A673 (cell line): ENCODE measurements at regions not wholly inside any gene's neighbourhood (a gene's known extent, or its start where the extent isn't known, plus 50 kb on each side); places are given as distances from the start of the nearest gene placed in this dataset.
"Not testable (repeated sequence)": the region's sequence is repeated elsewhere in the genome, so short reads cannot be mapped to it uniquely, and the experiment has no call there.

Experiments used
- BruUV-seq: library from RNA; stranded (reverse); fragments of 400-500 nt; replicated peaks from 2 replicates; lab custom pipeline; 2021; lab: Mats Ljungman, UMichigan
- CTCF ChIA-PET: fragments of 300-600 bp; sonication (Branson Sonifier 250); formaldehyde crosslinking; loops from one replicate; lab custom pipeline; 2022; ENCODE audit warnings: antibody characterized with exemption; lab: Charles Lee
- POLR2A ChIA-PET: fragments of 300-600 bp; sonication (Branson Sonifier 250); formaldehyde crosslinking; loops from one replicate; lab custom pipeline; 2022; ENCODE audit warnings: antibody characterized with exemption; ENCODE audit not compliant: low non-redundant PET; lab: Charles Lee
- DNase-seq: peaks from one replicate; pipeline ENCODE4 v3.0.0-alpha.2; 2015; ENCODE audit warnings: low spot score
- H3K27ac ChIP-seq: fragments of 200-600 bp; sonication (generic); 2 replicates; pipeline ENCODE4 v1.5.1; 2016; ENCODE audit warnings: mixed run types, low read depth, mild to moderate bottlenecking, mixed read lengths, antibody characterized with exemption, low read length; ENCODE audit not compliant: poor library complexity, severe bottlenecking
- H3K27me3 ChIP-seq: fragments of 200-600 bp; sonication (generic); replicated peaks from 2 replicates; pipeline ENCODE4 v1.6.1; 2017; ENCODE audit warnings: mixed run types, low read depth, mild to moderate bottlenecking, mixed read lengths, antibody characterized with exemption, low read length; ENCODE audit not compliant: insufficient read depth, poor library complexity
- H3K36me3 ChIP-seq: fragments of 200-600 bp; sonication (generic); 2 replicates; pipeline ENCODE4 v1.6.1; 2016; ENCODE audit warnings: mixed run types, mild to moderate bottlenecking, mixed read lengths, antibody characterized with exemption, low read length; ENCODE audit not compliant: insufficient read depth, poor library complexity, severe bottlenecking
- H3K4me1 ChIP-seq: fragments of 200-600 bp; sonication (generic); 2 replicates; pipeline ENCODE4 v1.6.1; 2017; ENCODE audit warnings: mixed run types, mild to moderate bottlenecking, mixed read lengths, antibody characterized with exemption, low read length; ENCODE audit not compliant: insufficient read depth, poor library complexity, severe bottlenecking
- H3K4me3 ChIP-seq: fragments of 200-600 bp; sonication (generic); 2 replicates; pipeline ENCODE4 v1.5.1; 2016; ENCODE audit warnings: low read depth, mixed run types, mild to moderate bottlenecking, mixed read lengths, low read length; ENCODE audit not compliant: poor library complexity, severe bottlenecking
- H3K9me3 ChIP-seq: fragments of 200-600 bp; sonication (generic); 2 replicates; pipeline ENCODE4 v1.6.1; 2016; ENCODE audit warnings: mixed run types, low read depth, mild to moderate bottlenecking, mixed read lengths, antibody characterized with exemption, low read length; ENCODE audit not compliant: poor library complexity, severe bottlenecking
- CTCF ChIP-seq: fragments of 300-800, 200-600 bp; sonication (generic); conservative IDR thresholded peaks from 2 replicates; pipeline ENCODE4 v1.5.1; 2017; ENCODE audit warnings: low read depth, mild to moderate bottlenecking, antibody characterized with exemption, low read length, moderate library complexity, mixed read lengths
- EZH2 ChIP-seq: fragments of 200-600 bp; sonication (generic); IDR thresholded peaks from 2 replicates; pipeline ENCODE4 v1.6.1; 2017; ENCODE audit warnings: borderline replicate concordance, low read depth, mild to moderate bottlenecking, mixed read lengths, antibody characterized with exemption, low read length; ENCODE audit not compliant: poor library complexity, severe bottlenecking
- intact Hi-C: fragments of 100-400 bp; cut with micrococcal nuclease; formaldehyde crosslinking; loops from one replicate; pipeline ENCODE4 v1.10.0; 2022; ENCODE audit not compliant: unreplicated experiment

GRCh38 chr18:38750751-38751150 is 1185.2 kb upstream of the CELF4 start:
- Histone ChIP-seq H3K4me1 (no peaks in the 10 kb centered on the region), H3K27me3 (no peaks in the 10 kb centered on the region), H3K4me3 (no peak overlapping the region), H3K36me3 (no peaks in the 10 kb centered on the region), H3K27ac (no peak overlapping the region), H3K9me3 (no peaks in the 10 kb centered on the region)
- ChIA-PET POLR2A (no interaction called here), CTCF (no interaction called here)
- no peak for DNase-seq
- intact Hi-C loops = no loop called here
- TF ChIP-seq EZH2 (no peak), CTCF (no peak)
- no TSS peak for BruUV-seq

GRCh38 chr18:38747153-38747552 is 1181.6 kb upstream of the CELF4 start:
- DNase-seq = no peak

GRCh38 chr18:38720181-38720580 is 1154.6 kb upstream of the CELF4 start:
- H3K4me3 ChIP-seq, H3K4me1 ChIP-seq, POLR2A ChIA-PET, DNase-seq, BruUV-seq, intact Hi-C loops, CTCF ChIA-PET, H3K27ac ChIP-seq, H3K9me3 ChIP-seq, H3K36me3 ChIP-seq, H3K27me3 ChIP-seq: not testable (repeated sequence)

More at GRCh38 chr18:38747153-38747552, 1181.6 kb upstream of the CELF4 start:
- no peaks in the 10 kb centered on the region for H3K27me3 ChIP-seq
- H3K9me3 ChIP-seq = no peaks in the 10 kb centered on the region
- no peak overlapping the region for H3K27ac ChIP-seq
- POLR2A ChIA-PET = no interaction called here
- no peaks in the 10 kb centered on the region for H3K36me3 ChIP-seq
- CTCF ChIA-PET = no interaction called here
- no TSS peak for BruUV-seq
- no peaks in the 10 kb centered on the region for H3K4me1 ChIP-seq
- intact Hi-C loops = no loop called here
- no peak for TF ChIP-seq CTCF
- no peak for TF ChIP-seq EZH2
- H3K4me3 ChIP-seq = no peak overlapping the region

- Histone ChIP-seq H3K4me3 (no peak overlapping the region), H3K27me3 (no peaks in the 10 kb centered on the region), H3K27ac (no peak overlapping the region), H3K4me1 (no peaks in the 10 kb centered on the region), H3K36me3 (no peaks in the 10 kb centered on the region), H3K9me3 (peaks cover 5% of the 10 kb centered on the region)
- POLR2A ChIA-PET = no interaction called here
- CTCF ChIA-PET = no interaction called here
- BruUV-seq = no TSS peak
- DNase-seq = no peak
- intact Hi-C loops = no loop called here
- TF ChIP-seq CTCF = no peak
- no peak for TF ChIP-seq EZH2
Measured at GRCh38 chr18:38718365-38718901, 1152.8 kb upstream of the CELF4 start.
